Panc1 (cell line): ENCODE measurements at regions not wholly inside any gene's neighbourhood (a gene's known extent, or its start where the extent isn't known, plus 50 kb on each side); places are given as distances from the start of the nearest gene placed in this dataset.

ENCODE experiments used
- ATAC-seq: fragments of 200-7000 bp; cut with Tn5 transposase; 2 replicates; pipeline ENCODE4 v1.9.1; 2020; ENCODE audit warnings: mild to moderate bottlenecking, moderate library complexity
- BruUV-seq: library from RNA; stranded (reverse); fragments of 400-500 nt; replicated peaks from 2 replicates; lab custom pipeline; 2021; lab: Mats Ljungman, UMichigan
- CTCF ChIA-PET: fragments of 300-600 bp; sonication (Branson Sonifier 250); formaldehyde crosslinking; loops from one replicate; lab custom pipeline; 2022; ENCODE audit warnings: antibody characterized with exemption; lab: Charles Lee
- POLR2A ChIA-PET: fragments of 300-600 bp; sonication (Branson Sonifier 250); formaldehyde crosslinking; loops from one replicate; lab custom pipeline; 2022; ENCODE audit warnings: antibody characterized with exemption; lab: Charles Lee
- DNase-seq: peaks from one replicate; pipeline ENCODE4 v3.0.0-alpha.2; 2010; ENCODE audit warnings: low read depth, low spot score
- H3K27ac ChIP-seq: 2 replicates; pipeline ENCODE4 v1.5.1; 2011; ENCODE audit warnings: mild to moderate bottlenecking, low read length, inconsistent platforms
- H3K27me3 ChIP-seq: fragments of 200-500 bp; sonication (Bioruptor generic); 2 replicates; pipeline ENCODE4 v1.6.0; 2014; ENCODE audit warnings: low read length, inconsistent platforms; ENCODE audit not compliant: control insufficient read depth, insufficient read depth
- H3K36me3 ChIP-seq: fragments of 200-500 bp; sonication (Bioruptor generic); 2 replicates; pipeline ENCODE4 v1.5.1; 2014; ENCODE audit warnings: inconsistent platforms, mild to moderate bottlenecking, low read length, moderate library complexity; ENCODE audit not compliant: control insufficient read depth, insufficient read depth
- H3K4me1 ChIP-seq: 2 replicates; pipeline ENCODE4 v1.5.1; 2011; ENCODE audit warnings: inconsistent platforms, mild to moderate bottlenecking, low read length, moderate library complexity; ENCODE audit not compliant: control insufficient read depth, insufficient read depth
- H3K4me3 ChIP-seq, 2 experiments: 2 replicates each; pipeline ENCODE4 v1.5.1; 2011 to 2012; ENCODE audit warnings: low read depth in 2 of 2, low read length in 2 of 2, mild to moderate bottlenecking in 2 of 2, inconsistent platforms in 1 of 2, moderate library complexity in 1 of 2
- H3K9me3 ChIP-seq: fragments of 200-500 bp; sonication (Bioruptor generic); 2 replicates; pipeline ENCODE4 v1.5.1; 2014; ENCODE audit warnings: low read depth, mild to moderate bottlenecking, inconsistent platforms, low read length, moderate library complexity; ENCODE audit not compliant: control insufficient read depth, insufficient read depth
- POLR2AphosphoS5 ChIP-seq: IDR thresholded peaks from 2 replicates; pipeline ENCODE4 v1.6.1; 2012; ENCODE audit warnings: mild to moderate bottlenecking, low read depth, low read length, moderate library complexity
- SIN3A ChIP-seq: IDR thresholded peaks from 2 replicates; pipeline ENCODE4 v1.6.1; 2012; ENCODE audit warnings: low read depth, mild to moderate bottlenecking, low read length, moderate library complexity, borderline replicate concordance; ENCODE audit not compliant: insufficient read depth
- TCF7L2 ChIP-seq: IDR thresholded peaks from 2 replicates; pipeline ENCODE4 v1.6.1; 2011; ENCODE audit warnings: mild to moderate bottlenecking, low read depth, low read length, inconsistent platforms
- in situ Hi-C: cut with HindIII; loops from 2 replicates; pipeline ENCODE4 v1.10.0; 2016; ENCODE audit warnings: low sequenced_read_pairs, low pct_unique_long_range_greater_than_20kb
- intact Hi-C: fragments of 100-400 bp; cut with micrococcal nuclease; formaldehyde crosslinking; loops from one replicate; pipeline ENCODE4 v1.10.0; 2022; ENCODE audit not compliant: unreplicated experiment
- TF ChIP-seq, protein P1 (sequence below): fragments of 450-650 bp; IDR thresholded peaks from 2 replicates; pipeline ENCODE4 v1.5.1; 2017; ENCODE audit warnings: mild to moderate bottlenecking
- TF ChIP-seq, protein P2 (sequence below), 2 experiments: IDR thresholded peaks; 2 replicates each; pipeline ENCODE4 v1.6.1; 2011 to 2012; ENCODE audit warnings: low read depth in 2 of 2, control low read depth in 1 of 2, low read length in 1 of 2, mild to moderate bottlenecking in 1 of 2, moderate library complexity in 1 of 2; ENCODE audit not compliant: insufficient read depth in 1 of 2

DNA sequence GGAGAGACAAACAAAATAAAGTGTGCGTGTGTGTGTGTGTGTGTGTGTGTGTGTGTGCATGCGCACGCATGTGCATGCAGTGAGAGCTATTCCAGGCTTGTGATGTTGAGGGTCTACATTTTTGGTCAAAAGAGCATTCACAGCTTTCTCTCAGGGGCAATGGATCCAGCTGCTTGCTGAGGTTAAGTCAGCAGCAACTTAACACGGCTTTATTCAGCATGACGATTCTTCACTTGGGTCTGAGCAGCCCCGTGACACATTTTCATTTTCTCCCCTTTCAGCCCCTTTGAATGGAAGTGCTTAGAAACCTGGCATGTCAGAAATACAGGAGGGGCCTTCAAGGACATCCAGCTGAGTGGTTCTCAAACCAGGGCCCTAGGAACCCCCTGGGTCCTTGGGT is 66.4 kb upstream of the MED9 start:
- ChIA-PET CTCF (no interaction called here), POLR2A (interaction anchor here (0.6 kb wide), 2 partner anchors 20 to 410 kb away, joined by 3 to 5 read pairs; no protein-coding TSS in a partner anchor)
- intact Hi-C loops (no loop called here), in situ Hi-C loops (no loop called here)
- TF ChIP-seq, protein P1, sequence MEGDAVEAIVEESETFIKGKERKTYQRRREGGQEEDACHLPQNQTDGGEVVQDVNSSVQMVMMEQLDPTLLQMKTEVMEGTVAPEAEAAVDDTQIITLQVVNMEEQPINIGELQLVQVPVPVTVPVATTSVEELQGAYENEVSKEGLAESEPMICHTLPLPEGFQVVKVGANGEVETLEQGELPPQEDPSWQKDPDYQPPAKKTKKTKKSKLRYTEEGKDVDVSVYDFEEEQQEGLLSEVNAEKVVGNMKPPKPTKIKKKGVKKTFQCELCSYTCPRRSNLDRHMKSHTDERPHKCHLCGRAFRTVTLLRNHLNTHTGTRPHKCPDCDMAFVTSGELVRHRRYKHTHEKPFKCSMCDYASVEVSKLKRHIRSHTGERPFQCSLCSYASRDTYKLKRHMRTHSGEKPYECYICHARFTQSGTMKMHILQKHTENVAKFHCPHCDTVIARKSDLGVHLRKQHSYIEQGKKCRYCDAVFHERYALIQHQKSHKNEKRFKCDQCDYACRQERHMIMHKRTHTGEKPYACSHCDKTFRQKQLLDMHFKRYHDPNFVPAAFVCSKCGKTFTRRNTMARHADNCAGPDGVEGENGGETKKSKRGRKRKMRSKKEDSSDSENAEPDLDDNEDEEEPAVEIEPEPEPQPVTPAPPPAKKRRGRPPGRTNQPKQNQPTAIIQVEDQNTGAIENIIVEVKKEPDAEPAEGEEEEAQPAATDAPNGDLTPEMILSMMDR, result no peak
- TF ChIP-seq POLR2AphosphoS5, result no peak
- no peak for TF ChIP-seq SIN3A
- TF ChIP-seq, protein P2, sequence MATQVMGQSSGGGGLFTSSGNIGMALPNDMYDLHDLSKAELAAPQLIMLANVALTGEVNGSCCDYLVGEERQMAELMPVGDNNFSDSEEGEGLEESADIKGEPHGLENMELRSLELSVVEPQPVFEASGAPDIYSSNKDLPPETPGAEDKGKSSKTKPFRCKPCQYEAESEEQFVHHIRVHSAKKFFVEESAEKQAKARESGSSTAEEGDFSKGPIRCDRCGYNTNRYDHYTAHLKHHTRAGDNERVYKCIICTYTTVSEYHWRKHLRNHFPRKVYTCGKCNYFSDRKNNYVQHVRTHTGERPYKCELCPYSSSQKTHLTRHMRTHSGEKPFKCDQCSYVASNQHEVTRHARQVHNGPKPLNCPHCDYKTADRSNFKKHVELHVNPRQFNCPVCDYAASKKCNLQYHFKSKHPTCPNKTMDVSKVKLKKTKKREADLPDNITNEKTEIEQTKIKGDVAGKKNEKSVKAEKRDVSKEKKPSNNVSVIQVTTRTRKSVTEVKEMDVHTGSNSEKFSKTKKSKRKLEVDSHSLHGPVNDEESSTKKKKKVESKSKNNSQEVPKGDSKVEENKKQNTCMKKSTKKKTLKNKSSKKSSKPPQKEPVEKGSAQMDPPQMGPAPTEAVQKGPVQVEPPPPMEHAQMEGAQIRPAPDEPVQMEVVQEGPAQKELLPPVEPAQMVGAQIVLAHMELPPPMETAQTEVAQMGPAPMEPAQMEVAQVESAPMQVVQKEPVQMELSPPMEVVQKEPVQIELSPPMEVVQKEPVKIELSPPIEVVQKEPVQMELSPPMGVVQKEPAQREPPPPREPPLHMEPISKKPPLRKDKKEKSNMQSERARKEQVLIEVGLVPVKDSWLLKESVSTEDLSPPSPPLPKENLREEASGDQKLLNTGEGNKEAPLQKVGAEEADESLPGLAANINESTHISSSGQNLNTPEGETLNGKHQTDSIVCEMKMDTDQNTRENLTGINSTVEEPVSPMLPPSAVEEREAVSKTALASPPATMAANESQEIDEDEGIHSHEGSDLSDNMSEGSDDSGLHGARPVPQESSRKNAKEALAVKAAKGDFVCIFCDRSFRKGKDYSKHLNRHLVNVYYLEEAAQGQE (IDR thresholded peaks at IDR 0.05; ENCODE audit: insufficient read depth in 1 of 2, low read depth in 2 of 2, low read length in 1 of 2), result no peak
- no peak for TF ChIP-seq TCF7L2
- no TSS peak for BruUV-seq
- H3K4me3 ChIP-seq, result no peak overlapping the region
- no peak for DNase-seq
- H3K4me1 ChIP-seq, result no peaks in the 10 kb centered on the region
- no peak overlapping the region for H3K27ac ChIP-seq
- ATAC-seq, result no peak
- no peaks in the 10 kb centered on the region for H3K9me3 ChIP-seq
- no peaks in the 10 kb centered on the region; the same call in none of the 2 replicates for H3K27me3 ChIP-seq
- no peaks in the 10 kb centered on the region for H3K36me3 ChIP-seq

DNA sequence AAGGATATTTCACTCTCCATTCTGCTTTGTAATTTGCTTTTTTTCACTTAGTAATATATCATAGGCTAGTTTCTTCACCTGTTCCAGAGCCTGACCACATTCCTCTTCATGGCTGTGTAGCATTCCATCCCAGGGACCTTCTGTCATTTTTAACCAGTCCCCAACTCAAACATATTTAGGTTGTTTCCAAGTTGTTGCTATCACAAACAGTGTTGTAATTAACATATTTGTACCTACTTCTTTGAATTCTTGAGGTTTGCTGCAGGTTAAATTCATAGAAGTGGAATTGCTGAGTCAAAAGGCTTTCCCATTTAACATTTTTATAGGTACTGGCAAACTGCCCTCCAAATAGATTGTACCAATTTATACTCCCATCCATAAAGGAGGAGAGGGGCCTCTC is 65.1 kb upstream of the MED9 start:
- ChIA-PET CTCF (no interaction called here), POLR2A (no interaction called here)
- DNase-seq (no peak), ATAC-seq (no peak)
- H3K27me3 ChIP-seq, result no peaks in the 10 kb centered on the region; the same call in none of the 2 replicates
- H3K4me3 ChIP-seq, result no peak overlapping the region
- H3K36me3 ChIP-seq, result no peaks in the 10 kb centered on the region
- H3K9me3 ChIP-seq, result no peaks in the 10 kb centered on the region
- H3K4me1 ChIP-seq, result no peaks in the 10 kb centered on the region
- H3K27ac ChIP-seq, result no peak overlapping the region
- intact Hi-C loops (no loop called here), in situ Hi-C loops (no loop called here)
- TF ChIP-seq SIN3A, result no peak
- no TSS peak for BruUV-seq

DNA sequence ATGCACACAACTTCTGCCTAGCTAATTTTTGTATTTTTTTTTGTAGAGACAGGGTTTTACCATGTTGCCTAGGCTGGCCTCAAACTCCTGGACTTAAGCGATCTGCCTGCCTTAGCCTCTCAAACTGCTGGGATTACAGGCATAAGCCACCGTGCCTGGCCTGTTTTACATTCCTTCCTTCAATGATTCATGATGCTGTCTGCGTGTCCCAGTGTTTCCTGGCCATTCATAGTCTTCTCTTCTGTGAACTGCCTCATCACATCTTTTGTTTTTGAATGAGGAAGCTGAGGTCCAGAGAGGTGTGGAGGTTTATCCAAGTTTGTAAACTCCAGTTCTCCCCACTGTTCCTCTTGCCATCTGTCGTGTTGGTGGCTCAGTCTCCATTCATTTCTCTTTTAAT is 64.5 kb upstream of the MED9 start:
- no peaks in the 10 kb centered on the region for H3K36me3 ChIP-seq
- CTCF ChIA-PET, result no interaction called here
- ATAC-seq (no peak), DNase-seq (no peak)
- H3K27me3 ChIP-seq, result no peaks in the 10 kb centered on the region; the same call in none of the 2 replicates
- POLR2A ChIA-PET, result no interaction called here
- in situ Hi-C loops (no loop called here), intact Hi-C loops (no loop called here)
- no TSS peak for BruUV-seq
- no peak overlapping the region for H3K4me3 ChIP-seq
- H3K9me3 ChIP-seq, result no peaks in the 10 kb centered on the region
- no peak overlapping the region for H3K27ac ChIP-seq
- no peaks in the 10 kb centered on the region for H3K4me1 ChIP-seq
- no peak for TF ChIP-seq SIN3A
- TF ChIP-seq, protein P2 (IDR thresholded peaks at IDR 0.05; ENCODE audit: insufficient read depth in 1 of 2, low read depth in 2 of 2, low read length in 1 of 2), result no peak
- TF ChIP-seq TCF7L2, result no peak
- no peak for TF ChIP-seq POLR2AphosphoS5
- TF ChIP-seq, protein P1, result no peak
